ENCODE measurements at regions not wholly inside any gene's neighbourhood (a gene's known extent, or its start where the extent isn't known, plus 50 kb on each side); places are given as distances from the start of the nearest gene placed in this dataset.

GRCh38 chr13:97109841-97110492, 112.2 kb upstream of the MBNL2 start:
- H3K27me3 ChIP-seq = no peaks in the 10 kb centered on the region
- peak overlapping the region in 1 of 4 donors; percentile 43 for H3K4me3 ChIP-seq
- peaks cover 0 to 58% (median 22%) of the 10 kb centered on the region in 3 donors for H3K4me1 ChIP-seq
- H3K36me3 ChIP-seq = no peaks in the 10 kb centered on the region
- intact Hi-C loops (cut with DNase I) = loop anchor here (2.0 kb wide), 1 partner anchor 235 kb away; no protein-coding TSS in a partner anchor
- no peaks in the 10 kb centered on the region for H3K9me3 ChIP-seq
- peak overlapping the region; percentile 5 to 82 (median 38) for H3K27ac ChIP-seq
- no peak for TF ChIP-seq POLR2A (IDR thresholded peaks at IDR 0.05)
- peak; percentile 91 to 98 (median 96) for TF ChIP-seq CTCF (IDR thresholded peaks at IDR 0.05)
- DNase-seq = no peak
- WGBS, 2 donors = 23 to 33% methylated on average over 12 to 22 of the region's 34 CpGs

- no peak for TF ChIP-seq CTCF (IDR thresholded peaks at IDR 0.05)
- TF ChIP-seq POLR2A (IDR thresholded peaks at IDR 0.05) = no peak
- no peaks in the 10 kb centered on the region for H3K36me3 ChIP-seq
- H3K4me3 ChIP-seq = no peak overlapping the region
- no peaks in the 10 kb centered on the region for H3K27me3 ChIP-seq
- H3K4me1 ChIP-seq = peaks cover 0 to 68% (median 25%) of the 10 kb centered on the region in 3 donors
- no peak for DNase-seq
- intact Hi-C loops (cut with DNase I) = loop anchor here (2.0 kb wide), 1 partner anchor 234 kb away; no protein-coding TSS in a partner anchor
- 75 to 84% methylated on average over 6 of the region's 6 CpGs for WGBS, 2 donors
- no peaks in the 10 kb centered on the region for H3K9me3 ChIP-seq
- H3K27ac ChIP-seq = peak overlapping the region in 3 of 4 donors; percentile 22 to 82 (median 53)
These were observed 111.2 kb upstream of the MBNL2 start for GRCh38 chr13:97110936-97111335.

- Histone ChIP-seq H3K36me3 (no peaks in the 10 kb centered on the region), H3K4me3 (no peak overlapping the region), H3K4me1 (peaks cover 0 to 76% (median 33%) of the 10 kb centered on the region in 3 donors), H3K27ac (peak overlapping the region in 3 of 4 donors; percentile 22 to 82 (median 73)), H3K27me3 (no peaks in the 10 kb centered on the region), H3K9me3 (no peaks in the 10 kb centered on the region)
- TF ChIP-seq CTCF (IDR thresholded peaks at IDR 0.05) (no peak), POLR2A (IDR thresholded peaks at IDR 0.05) (no peak)
- intact Hi-C loops (cut with DNase I) = loop anchor here (2.0 kb wide), 1 partner anchor 233 kb away; no protein-coding TSS in a partner anchor
- no peak for DNase-seq
- 69 to 84% methylated on average over 5 to 7 of the region's 7 CpGs for WGBS, 2 donors
These were observed 110.4 kb upstream of the MBNL2 start for GRCh38 chr13:97111756-97112155.

GRCh38 chr13:97112446-97113152, 109.5 kb upstream of the MBNL2 start:
- TF ChIP-seq CTCF (IDR thresholded peaks at IDR 0.05) = no peak
- no peak for TF ChIP-seq POLR2A (IDR thresholded peaks at IDR 0.05)
- H3K36me3 ChIP-seq = no peaks in the 10 kb centered on the region
- H3K27me3 ChIP-seq = no peaks in the 10 kb centered on the region
- DNase-seq = no peak
- H3K27ac ChIP-seq = peak overlapping the region in 3 of 4 donors; percentile 22 to 82 (median 73)
- H3K9me3 ChIP-seq = no peaks in the 10 kb centered on the region
- peaks cover 0 to 85% (median 40%) of the 10 kb centered on the region in 3 donors for H3K4me1 ChIP-seq
- intact Hi-C loops (cut with DNase I) = no loop called here
- WGBS, 2 donors = 70% methylated on average over 10 to 11 of the region's 12 CpGs
- H3K4me3 ChIP-seq = no peak overlapping the region
